NCI-H526 treated with DMSO at 0.1 percent for 48 hours (cell line): ENCODE measurements at regions not wholly inside any gene's neighbourhood (a gene's known extent, or its start where the extent isn't known, plus 50 kb on each side); places are given as distances from the start of the nearest gene placed in this dataset.
"Not testable (repeated sequence)": the region's sequence is repeated elsewhere in the genome, so short reads cannot be mapped to it uniquely, and the experiment has no call there.

Experiments used
- DNase-seq: peaks from one replicate; lab custom pipeline; 2025; lab: John Stamatoyannopoulos, UW

GRCh38 chr6:5898102-5898501 lies 108.6 kb downstream of the NRN1 start:
- DNase-seq, result no peak

DNA sequence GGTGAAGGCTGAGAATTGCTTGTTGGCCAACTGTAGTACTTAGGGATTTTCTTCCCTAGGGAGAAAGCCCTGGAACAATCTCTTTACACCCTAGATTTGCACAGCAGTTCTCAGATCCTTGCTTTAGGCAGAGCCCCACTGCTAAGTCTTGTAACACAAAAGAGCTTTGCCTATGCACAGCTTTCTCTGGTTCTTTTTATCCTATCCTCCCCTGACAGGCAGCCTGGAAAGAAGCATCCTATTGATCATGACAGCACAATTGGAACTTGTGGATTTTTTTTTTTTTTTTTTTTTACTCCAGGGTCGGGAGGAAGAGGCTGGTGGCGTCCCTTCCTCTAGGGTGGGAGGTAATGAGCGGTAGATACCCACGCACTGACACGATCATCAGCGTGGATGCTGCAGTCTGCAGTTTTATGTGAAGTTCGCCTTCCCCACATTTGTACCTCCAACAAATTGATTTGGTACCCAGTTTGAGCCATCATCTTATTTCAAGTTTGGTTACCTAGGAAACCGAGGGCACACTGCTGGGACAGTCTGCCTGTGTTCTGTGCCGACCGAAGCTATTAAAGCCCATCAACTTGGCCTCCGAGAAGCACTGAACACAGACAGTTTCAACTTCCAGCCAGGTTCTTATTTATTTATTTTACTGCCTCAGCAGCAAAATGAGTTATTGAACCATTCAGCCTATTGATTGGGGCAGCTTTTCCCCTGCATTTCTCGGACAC lies 110.1 kb downstream of the NRN1 start:
- DNase-seq, result no peak

- no peak for DNase-seq
Observed at GRCh38 chr6:5894357-5894756, 112.4 kb downstream of the NRN1 start.

DNA sequence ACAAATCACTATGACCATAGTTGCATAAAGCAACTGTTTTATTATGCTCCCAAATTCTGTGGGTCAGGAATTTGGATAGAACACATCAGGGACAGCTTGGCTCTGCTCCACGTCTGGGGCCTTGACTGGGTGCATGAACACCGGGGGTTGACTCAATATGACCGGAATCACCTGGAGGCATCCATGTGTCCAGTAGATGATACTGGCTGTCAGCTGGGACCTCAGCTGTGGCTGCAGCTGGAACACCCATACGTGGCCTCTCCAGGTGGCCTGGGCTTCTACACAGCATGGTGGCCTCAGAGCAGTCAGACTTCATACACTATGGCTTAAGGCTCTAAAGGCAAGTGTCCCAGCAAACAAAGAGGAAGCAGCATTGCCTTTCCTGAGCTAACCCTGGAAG lies 113.4 kb downstream of the NRN1 start:
- no peak for DNase-seq

DNA sequence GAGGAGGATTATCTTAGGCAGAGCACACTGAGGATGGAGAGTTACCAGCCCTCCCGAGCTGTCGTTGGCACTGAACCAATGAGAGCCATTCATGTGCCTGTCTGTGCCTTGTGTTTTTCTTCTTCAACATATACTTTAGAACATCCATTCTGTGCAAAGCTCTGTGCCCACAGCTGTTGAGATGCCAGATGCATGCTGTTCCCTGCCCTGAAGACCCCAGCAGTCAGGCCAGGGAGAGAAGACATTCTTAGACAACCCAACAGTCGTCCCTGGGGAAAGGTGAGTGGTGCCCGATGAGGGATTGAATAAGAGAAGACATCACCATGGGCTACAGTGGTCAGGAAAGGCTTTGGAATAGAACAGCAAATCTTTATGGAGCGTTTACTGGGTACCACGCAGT lies 114.1 kb downstream of the NRN1 start:
- no peak for DNase-seq

DNA sequence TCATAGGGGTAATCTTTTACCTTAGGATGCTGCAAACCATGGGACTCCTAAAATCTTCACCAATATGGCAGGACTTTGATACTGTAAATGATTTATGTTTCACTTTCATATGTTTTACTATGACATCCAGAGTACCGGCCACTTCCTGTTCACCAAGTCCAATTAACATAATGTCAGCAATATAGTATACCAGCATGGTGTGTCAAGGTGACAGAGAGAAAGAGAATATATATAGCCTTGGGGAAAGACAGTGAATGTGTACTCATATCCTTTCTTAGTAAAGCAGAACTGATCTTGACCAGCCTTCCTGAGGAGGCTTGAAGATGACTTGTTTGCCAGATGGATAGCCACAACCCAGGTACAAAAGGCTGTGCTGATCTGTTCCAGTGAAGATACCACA lies 127.9 kb downstream of the NRN1 start:
- no peak for DNase-seq

- DNase-seq, result no peak
Observed at GRCh38 chr6:5876076-5876475, 130.6 kb downstream of the NRN1 start.

DNA sequence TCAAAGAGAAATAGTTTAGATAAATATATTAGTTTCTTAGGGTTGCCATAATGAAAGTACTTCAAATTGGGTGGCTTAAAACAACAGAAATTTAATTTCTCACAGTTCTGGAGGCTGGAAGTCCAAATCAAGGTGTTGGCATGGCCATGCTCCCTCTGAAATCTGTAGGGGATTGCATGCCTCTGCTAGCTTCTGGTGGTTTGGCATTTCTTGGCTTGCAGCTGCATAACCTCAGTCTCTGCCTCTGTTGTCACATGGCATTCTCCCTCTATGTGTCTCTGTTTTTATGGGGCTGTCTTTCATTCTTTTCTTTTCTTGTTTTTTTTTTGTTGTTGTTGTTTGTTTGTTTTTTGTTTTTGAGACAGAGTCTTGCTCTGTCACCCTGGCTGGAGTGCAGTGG lies 132.7 kb downstream of the NRN1 start:
- DNase-seq, result not testable (repeated sequence)

DNA sequence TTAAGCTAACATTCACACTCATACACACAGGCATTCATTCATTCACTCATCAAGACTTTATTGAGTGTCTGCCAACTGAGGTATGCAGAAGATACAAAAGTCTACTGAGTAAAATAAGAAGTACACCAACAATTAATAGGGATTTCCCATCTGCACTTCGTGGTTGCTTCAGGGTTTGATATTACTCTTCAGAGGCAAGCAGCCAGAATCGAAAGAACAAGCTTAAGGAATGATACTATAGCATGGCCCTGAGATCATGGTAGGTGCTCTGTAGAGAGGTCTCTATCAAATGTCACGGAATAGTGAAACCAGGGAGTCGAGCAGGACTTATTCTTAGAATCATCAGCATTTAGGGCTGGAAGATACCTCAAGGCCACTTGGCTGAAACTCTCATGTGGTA lies 135.4 kb downstream of the NRN1 start:
- DNase-seq, result no peak

DNA sequence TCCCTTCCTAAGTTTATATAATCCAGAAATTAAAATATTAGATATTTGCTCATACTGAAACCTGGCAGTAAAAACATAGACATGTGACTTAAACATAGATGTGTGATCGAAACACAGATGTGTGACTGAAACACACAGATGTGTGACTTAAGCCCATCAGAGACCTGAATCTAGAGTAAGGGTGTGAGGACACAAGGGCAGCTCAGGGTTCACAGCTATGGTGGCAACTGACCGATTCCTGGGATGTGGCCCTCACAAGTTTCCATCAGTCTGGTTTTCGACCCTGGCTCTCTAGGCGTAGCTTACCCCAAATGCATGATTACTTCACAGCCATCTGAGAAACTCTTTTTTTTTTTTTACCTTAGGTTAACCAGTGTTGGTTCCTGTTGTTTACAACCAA lies 137.0 kb downstream of the NRN1 start:
- DNase-seq, result no peak

DNA sequence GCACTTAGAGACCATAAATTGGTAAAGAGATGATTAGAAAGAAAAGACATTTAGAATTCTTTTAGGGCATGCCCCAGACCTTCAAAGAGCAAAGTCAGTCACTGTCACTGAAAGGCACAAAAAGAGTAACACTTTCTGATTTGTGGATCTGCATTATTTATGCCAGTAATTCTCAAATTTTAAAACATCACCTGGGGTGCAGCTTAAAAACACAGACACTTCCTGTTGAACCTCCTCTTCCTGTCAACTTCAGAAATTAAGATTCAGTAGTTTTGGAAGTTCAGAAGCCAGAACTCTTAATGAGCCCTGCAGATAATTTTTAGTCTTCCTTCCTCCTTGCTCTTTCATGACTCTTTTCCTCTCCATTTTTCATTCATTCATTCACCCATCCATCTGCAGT lies 137.5 kb downstream of the NRN1 start:
- DNase-seq, result no peak

DNA sequence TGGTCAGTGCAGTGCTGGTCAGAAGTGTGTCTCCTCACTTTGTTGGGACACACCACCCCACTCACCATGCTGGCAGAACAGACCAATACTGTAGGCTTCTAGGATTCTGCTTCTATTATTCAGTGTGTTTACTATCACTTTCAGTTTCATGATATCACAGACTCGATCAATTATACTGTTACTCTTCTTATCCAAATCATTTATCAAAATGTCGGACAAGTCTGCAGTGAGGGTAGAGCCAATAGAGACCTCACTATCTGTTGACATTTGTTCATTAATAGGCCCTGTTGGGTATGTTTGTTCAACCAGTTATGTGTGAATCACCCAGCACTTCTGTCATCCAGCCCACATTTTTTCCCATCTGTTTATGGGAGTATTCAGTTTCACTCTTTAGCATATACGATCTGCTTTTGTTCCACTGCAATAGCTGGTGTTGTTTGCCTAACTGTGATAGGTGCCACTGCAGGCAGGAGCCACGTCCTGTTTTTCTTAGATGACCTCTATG lies 140.1 kb downstream of the NRN1 start:
- DNase-seq, result peak; percentile 79

GRCh38 chr6:5865506-5866031 lies 141.2 kb downstream of the NRN1 start:
- DNase-seq, result no peak

DNA sequence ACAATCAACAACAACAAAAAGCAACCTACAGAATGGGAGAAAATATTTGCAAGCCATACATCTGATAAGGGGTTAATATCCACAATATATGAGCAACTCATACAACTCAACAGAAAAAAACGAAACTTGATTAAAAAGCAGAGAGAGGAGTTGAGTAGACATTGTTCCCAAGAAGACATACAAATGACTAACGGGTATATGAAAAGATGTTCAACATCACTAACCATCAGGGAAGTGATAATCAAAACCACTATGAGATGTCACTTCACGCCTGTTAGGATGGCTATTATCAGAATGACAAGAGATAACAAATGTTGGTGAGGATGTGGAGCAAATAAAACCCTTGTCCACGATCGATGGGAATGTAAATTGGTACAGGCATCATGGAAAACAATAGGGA lies 145.9 kb downstream of the NRN1 start:
- DNase-seq, result no peak

- no peak for DNase-seq
Observed at GRCh38 chr6:5855787-5856470, 150.8 kb downstream of the NRN1 start.

DNA sequence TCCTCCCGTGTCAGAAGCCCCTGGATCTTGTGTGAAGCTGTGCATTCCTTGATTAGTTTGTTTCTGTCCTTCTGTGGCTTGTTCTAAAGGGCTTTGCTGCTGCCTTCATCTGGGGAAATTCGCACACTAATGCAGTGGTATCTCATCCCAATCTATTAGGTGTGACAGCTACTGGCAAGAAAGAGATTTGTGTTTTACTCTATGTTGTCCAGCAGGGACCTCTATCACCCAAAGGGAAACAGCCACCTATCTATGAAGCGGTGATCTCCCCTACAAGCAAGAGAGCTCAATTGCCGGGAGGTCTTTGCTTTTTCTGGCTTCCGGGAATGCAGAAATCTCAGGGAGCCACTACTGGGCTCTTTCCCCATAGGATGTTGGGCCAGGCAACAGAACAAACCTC lies 151.8 kb downstream of the NRN1 start:
- no peak for DNase-seq

DNA sequence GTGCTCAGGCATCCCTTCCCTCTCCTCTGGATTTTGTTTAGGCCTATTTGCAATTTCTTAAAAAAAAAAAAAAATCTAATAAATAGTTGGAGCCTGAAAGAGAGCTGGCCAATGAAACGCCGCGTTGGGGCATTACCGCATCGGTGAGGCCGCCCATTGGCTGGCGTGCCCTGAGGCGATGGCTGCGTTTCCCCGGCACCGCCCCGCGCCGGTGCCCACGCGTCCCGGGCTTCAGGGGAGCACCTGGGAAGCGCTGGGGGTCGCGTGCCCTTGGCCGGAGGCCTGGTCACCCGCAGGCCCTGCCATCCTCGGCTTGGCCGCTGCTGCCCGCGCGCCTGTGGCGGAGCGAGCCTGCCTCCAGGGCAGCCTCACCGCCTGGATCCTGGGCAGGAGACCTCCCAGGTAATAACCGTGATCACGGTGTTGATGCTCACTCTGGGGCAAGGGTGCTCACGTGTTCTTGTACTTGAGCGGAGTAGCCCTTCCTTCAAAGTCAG lies 155.4 kb downstream of the NRN1 start:
- peak; percentile 44 for DNase-seq

DNA sequence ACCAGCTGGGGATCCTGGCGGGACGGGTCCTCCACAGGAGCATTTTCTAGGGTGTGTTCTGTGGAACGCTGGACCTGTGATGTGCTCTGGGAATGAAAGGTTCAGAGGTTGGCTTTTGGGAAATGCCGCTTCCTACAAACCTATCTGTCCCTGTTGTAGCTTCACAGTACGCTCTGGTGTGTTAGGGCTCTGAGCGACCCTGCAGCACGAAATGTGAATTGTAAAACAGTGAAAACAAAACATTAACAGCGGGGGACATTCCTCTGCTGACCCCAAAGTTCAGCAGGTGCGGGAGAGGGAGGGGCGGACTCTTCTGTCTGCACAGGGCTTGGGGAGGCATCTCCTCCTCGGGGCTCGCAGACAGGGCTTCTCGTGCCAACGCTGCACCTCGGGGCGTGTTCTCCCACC lies 155.9 kb downstream of the NRN1 start:
- no peak for DNase-seq

DNA sequence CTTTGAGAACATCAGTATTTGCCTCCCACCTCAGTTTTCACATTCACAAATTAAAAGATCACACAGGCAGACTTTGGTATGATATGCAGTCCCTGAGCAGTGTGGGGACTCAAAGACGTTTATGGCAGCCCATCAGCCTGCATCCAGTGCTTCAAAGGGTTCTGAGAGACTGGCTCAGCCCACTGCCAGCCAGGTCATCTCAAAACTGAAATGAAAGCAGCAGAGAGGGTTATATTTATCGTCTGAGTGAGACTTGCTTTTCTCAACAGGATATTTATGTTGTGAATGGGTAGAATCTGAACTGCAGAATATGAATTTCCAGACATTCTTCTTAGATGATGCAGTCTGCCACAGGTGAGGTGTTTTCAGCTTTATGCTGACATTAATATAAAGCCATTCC lies 159.8 kb downstream of the NRN1 start:
- DNase-seq, result no peak

DNA sequence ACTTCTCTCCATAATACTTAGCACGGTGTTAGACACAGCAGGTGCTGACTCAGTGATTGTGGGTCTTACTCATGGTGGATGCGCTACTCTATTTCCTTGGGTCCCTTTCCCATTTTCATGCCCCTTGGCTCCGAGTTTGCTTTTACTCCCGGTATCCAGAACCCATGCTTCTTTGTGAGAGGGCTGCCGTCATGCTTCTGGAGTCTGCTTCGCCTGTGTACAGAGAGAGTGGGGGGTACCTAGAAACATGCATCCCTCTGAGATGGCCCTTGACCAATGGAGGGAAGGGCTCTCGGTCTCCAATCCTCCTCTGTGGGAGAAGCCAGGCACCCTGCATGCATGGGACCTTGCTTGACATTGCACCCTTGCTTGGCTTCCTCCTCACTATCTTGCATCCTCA lies 160.4 kb downstream of the NRN1 start:
- DNase-seq, result no peak

DNA sequence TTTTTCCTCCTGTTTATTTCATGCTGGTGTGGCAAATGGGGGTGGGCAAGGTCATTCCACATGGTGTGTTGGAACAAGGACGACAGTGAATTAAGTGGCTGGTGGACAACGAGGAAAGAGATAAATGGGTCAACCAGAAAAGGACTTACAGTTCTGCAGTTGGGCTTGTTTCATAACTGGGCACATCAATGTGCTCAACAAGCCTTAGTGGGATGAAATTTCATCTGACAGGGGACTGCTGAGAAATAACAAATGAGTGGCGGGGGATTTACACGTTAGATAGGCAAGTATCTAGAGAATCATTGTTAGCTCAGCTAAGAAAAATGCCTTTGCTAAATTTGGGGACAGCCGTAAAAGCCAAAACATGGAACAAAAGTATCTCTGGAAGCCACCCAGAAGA lies 163.6 kb downstream of the NRN1 start:
- DNase-seq, result no peak

- no peak for DNase-seq
Observed at GRCh38 chr6:5840734-5841390, 165.9 kb downstream of the NRN1 start.
